PFSK-1 (cell line): ENCODE measurements at regions not wholly inside any gene's neighbourhood (a gene's known extent, or its start where the extent isn't known, plus 50 kb on each side); places are given as distances from the start of the nearest gene placed in this dataset.

ENCODE experiments used
- FOXP2 ChIP-seq: optimal IDR thresholded peaks from 2 replicates; pipeline ENCODE3; 2011; ENCODE audit warnings: borderline replicate concordance, control low read depth, inconsistent platforms; ENCODE audit not compliant: insufficient read depth; ENCODE audit errors: extremely low read length, extremely low read depth
- POLR2AphosphoS5 ChIP-seq: IDR thresholded peaks from 2 replicates; pipeline ENCODE4 v1.6.1; 2012; ENCODE audit warnings: low read depth, mild to moderate bottlenecking, control low read depth, low read length, moderate library complexity
- REST ChIP-seq, 2 experiments: IDR thresholded peaks; 2 replicates each; pipeline versions ENCODE4 v1.6.1 to v1.8.0; 2011 to 2012; ENCODE audit warnings: low read depth in 2 of 2, low read length in 2 of 2, control low read depth in 1 of 2, inconsistent platforms in 1 of 2, mild to moderate bottlenecking in 1 of 2, moderate library complexity in 1 of 2; ENCODE audit not compliant: insufficient read depth in 1 of 2
- SIN3A ChIP-seq: IDR thresholded peaks from 2 replicates; pipeline ENCODE4 v1.6.1; 2012; ENCODE audit warnings: mild to moderate bottlenecking, low read length, moderate library complexity, borderline replicate concordance; ENCODE audit not compliant: insufficient read depth
- TAF1 ChIP-seq: IDR thresholded peaks from 2 replicates; pipeline ENCODE4 v1.6.1; 2012; ENCODE audit warnings: low read length, control low read depth, borderline replicate concordance; ENCODE audit not compliant: insufficient read depth

- TF ChIP-seq REST (IDR thresholded peaks at IDR 0.05; ENCODE audit: insufficient read depth in 1 of 2, low read depth in 2 of 2, low read length in 2 of 2) (no peak), TAF1 (no peak), FOXP2 (no peak)
Observed at GRCh38 chr4:41446981-41447725, 90.8 kb upstream of the LIMCH1 start.

GRCh38 chr4:41448934-41449333 is 89.0 kb upstream of the LIMCH1 start:
- TF ChIP-seq SIN3A (no peak), POLR2AphosphoS5 (no peak), REST (IDR thresholded peaks at IDR 0.05; ENCODE audit: insufficient read depth in 1 of 2, low read depth in 2 of 2, low read length in 2 of 2) (no peak), TAF1 (no peak), FOXP2 (no peak)

- TF ChIP-seq POLR2AphosphoS5 (no peak), FOXP2 (no peak), SIN3A (no peak), TAF1 (no peak), REST (IDR thresholded peaks at IDR 0.05; ENCODE audit: insufficient read depth in 1 of 2, low read depth in 2 of 2, low read length in 2 of 2) (no peak)
Observed at GRCh38 chr4:41451961-41452360, 86.0 kb upstream of the LIMCH1 start.

- TF ChIP-seq POLR2AphosphoS5 (no peak), TAF1 (no peak)
Observed at GRCh38 chr4:41452484-41453225, 85.3 kb upstream of the LIMCH1 start.

- TF ChIP-seq TAF1 (no peak), FOXP2 (no peak), REST (IDR thresholded peaks at IDR 0.05; ENCODE audit: insufficient read depth in 1 of 2, low read depth in 2 of 2, low read length in 2 of 2) (no peak), POLR2AphosphoS5 (no peak), SIN3A (no peak)
Observed at GRCh38 chr4:41454423-41454822, 83.5 kb upstream of the LIMCH1 start.
